NCI-H1105 treated with DMSO at 0.1 percent for 48 hours (cell line): ENCODE measurements at regions not wholly inside any gene's neighbourhood (a gene's known extent, or its start where the extent isn't known, plus 50 kb on each side); places are given as distances from the start of the nearest gene placed in this dataset.

ENCODE experiments used
- DNase-seq: peaks from one replicate; lab custom pipeline; 2025; lab: John Stamatoyannopoulos, UW

DNA sequence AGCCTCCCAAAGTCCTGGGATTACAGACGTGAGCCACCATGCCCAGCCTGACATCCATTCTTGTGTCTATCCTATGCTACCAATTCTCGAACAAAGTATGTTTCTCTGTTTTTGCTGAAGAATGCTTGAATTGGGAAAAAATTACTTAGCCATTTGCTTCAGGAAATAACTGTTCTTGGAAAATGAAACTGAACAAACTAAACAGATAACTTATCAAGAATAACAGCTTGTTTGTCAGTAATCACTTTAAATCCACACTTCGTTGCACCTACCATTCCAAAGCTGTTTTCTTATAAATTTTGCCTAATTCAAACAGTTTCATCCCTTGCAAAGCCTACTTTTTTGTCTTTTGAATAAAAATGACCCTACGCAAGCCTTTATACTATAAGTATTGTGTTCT lies 672.9 kb downstream of the SUCLG1 start:
- no peak for DNase-seq

DNA sequence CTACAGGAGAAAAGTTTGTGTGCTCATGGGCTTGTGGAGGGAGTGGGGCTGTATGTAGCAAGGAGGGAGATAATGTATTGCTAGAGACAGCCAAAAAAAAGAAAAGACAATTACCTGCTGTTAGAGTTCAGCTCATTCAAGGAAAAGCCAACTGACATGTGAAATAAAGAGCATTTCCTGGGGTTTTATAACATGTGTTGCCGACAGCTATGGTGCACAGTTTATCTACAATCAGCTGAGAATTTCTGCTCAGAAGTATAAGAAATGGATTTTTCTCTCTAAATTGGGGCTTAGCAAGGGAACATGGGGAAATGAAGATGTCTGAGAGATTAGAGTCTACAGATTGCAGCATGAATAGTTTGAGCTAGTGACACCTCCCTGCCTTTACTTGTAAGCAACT lies 674.1 kb downstream of the SUCLG1 start:
- no peak for DNase-seq

DNA sequence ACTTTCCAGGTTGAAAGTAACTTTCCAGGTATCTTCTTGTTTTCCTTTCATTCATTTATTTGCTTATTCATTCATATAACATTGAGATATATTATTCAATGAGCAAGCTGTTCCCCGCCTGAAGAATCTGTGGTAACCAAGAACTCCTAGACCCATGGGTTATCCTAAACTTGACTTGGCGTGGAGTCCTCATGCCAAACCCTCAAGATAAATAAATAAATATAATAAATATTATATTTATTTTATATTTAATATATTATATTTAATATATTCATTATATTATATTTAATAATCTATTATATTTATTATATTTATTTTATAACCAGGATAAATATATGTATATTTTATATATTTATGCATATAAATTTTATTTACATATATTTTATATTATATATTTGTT lies 674.8 kb downstream of the SUCLG1 start:
- DNase-seq, result no peak

DNA sequence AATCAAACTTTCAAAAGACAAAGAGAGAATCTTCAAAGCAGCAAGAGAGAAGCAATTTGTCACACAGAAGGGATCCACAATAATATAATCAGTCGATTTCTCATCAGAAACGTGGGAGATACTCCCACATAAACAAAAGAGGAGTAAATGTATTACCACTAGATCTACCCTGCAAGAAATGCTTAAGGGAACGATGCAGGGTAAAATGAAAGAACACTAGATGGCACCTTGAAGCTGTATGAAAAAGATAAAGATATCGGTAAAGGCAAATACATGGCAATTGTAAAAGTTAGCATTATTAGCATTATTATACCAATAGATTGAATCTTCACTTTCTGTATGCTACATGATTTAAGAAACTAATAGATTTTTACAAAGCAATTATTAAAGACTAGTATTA lies 677.0 kb downstream of the SUCLG1 start:
- DNase-seq, result no peak

- DNase-seq, result no peak
Observed at GRCh38 chr2:83764447-83765005, 694.6 kb downstream of the SUCLG1 start.

DNA sequence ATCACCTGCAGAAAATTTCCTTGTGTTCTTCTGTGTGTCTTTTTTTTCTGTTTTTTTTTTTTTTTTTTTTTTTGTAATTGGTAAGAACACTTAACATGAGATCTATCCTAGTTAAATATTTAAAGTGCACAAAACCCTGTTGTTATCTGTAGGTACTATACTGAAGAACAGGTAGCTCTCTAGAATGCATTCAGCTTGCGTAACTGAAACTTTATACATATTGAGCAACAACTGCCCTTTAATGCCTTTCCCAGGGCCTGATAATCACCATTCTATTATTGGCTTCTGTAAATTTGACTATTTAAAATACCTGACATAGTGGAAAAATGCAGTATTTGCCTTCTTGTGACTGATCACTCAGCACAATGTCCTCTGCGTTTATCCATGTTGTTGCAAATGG lies 701.8 kb downstream of the SUCLG1 start:
- no peak for DNase-seq

GRCh38 chr2:83756219-83756618 lies 702.9 kb downstream of the SUCLG1 start:
- no peak for DNase-seq

- no peak for DNase-seq
Observed at GRCh38 chr2:83747141-83747540, 711.9 kb downstream of the SUCLG1 start.

DNA sequence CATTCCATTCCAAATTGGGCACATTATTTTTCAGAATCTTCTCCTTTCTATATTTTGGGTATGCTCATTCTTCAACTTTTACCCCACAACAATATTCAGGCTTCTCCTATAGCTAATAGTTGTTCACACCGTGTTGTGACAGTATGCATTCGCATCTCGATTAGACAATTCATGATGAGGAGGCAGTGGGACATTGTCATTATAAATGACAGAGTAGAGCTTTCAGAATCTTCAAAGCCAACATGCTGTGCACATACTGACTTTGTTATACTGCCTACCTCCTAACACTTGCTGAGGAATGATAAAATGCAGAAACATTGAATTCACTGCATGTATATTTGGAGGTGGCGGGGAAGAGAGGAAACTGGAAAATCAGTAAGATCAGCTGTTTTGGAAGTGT lies 714.2 kb downstream of the SUCLG1 start:
- no peak for DNase-seq

- DNase-seq, result peak; percentile 48
Observed at GRCh38 chr2:83742117-83742782, 716.8 kb downstream of the SUCLG1 start.

GRCh38 chr2:83730223-83730622 lies 728.9 kb downstream of the SUCLG1 start:
- no peak for DNase-seq

- DNase-seq, result no peak
Observed at GRCh38 chr2:83725735-83726134, 733.3 kb downstream of the SUCLG1 start.

DNA sequence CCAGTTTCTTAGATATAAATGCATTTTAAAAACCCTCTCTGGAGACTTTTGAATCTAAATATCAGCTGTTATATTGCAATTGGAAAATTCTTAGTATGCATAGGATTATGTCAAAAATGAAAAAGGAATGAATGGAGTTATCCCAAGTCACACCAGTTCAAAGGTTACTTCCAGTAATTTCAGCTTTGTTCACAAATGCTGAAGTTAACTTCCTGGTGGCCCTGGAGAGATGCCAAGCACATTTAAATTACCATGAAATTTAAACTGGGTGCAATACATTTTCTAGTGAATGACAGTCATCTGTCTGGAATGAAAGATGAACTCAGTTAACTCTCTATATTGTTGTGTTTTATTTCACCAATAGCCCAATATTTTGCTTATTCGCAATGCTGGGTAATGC lies 753.9 kb downstream of the SUCLG1 start:
- no peak for DNase-seq

DNA sequence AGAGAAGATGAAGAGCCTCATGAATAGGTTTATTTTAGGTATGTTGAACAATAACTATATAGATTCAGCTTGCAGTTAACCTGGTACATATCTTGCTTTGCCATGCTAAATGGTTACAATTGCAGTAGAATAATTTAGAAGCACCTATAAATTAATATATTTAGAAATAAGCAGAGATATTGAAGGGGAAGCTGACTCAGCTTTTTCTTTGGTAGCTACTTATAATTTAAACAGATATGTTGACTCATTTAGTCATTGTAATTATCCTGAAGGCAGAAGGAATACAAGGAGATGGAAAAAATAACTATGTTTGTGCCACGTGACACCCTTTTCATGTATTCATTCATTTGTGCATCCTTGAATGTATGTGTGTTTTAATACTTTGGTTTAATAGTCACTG lies 755.5 kb downstream of the SUCLG1 start:
- no peak for DNase-seq

DNA sequence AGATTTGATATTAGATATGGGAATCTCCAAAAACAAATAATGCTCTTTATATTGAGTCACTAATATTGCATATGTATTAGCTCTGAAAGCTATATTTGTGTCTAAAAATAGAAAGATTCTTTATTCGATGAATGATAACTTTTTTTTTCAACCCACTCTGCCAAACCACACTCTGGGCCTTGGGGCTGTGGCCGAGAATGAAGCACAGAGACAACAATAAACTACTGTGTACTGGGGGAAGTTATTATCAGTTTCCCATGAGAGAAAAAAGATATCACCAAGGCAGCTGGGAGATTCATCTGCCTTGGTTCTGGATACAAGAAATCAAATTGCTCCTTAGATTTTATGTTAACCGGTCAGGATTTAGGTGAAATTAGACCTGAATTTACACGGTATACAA lies 762.2 kb downstream of the SUCLG1 start:
- no peak for DNase-seq

DNA sequence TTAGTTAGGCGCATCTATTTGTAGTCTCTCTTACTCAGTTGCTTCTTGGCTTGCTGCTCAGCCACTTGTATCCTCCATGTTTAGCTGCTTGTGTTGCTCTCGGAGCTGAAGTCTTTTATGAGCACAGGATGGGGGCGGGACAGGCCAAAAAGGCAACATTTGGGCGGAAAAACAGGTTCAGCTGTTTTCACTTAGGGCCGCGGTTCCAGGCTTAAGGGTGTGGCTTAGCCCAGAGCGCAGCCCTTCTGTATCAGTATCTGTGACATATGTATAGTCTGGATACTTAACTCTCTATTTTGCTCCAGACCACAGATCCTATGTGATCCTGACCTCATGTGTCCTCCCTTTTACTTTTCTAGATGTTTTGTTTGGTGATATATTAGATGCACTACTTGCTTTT lies 763.5 kb downstream of the SUCLG1 start:
- no peak for DNase-seq

DNA sequence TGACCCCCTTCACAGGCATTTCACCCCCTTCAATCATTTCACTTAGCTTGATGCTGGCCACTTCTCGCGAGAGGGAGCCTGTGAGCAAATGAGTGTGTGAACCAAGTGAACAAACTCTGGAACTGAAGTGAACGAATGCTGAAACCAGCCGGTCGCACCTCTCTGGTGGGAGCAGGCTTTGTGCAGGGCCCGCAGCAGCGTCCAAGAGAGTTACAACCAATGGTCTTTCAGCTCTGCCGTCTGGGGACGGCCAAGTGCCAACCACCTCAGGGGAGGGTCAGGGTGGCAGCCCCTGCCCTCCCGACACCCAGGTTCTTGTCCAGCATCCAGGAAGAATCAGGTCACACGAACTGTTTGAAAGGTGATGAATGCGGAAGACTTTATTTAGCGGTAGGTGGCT lies 764.0 kb downstream of the SUCLG1 start:
- DNase-seq, result no peak

DNA sequence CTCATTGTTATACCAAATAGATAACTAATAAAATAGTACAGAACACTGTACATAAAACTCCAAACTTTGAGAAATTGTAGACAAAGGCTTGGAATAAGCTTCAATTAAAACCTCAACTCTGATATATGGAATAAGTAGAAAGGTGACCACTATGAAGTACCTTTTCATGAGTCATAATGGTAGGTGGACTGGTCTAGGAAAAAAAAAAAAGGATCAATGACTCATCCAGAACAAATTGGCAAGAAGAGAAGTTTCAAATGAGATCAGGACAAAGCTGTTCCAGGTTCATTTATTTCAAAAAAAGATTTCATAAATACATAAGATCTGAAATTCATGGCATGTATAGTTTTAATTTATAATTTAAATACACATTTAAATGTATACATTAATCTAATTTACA lies 769.7 kb downstream of the SUCLG1 start:
- DNase-seq, result no peak

GRCh38 chr2:83686863-83687262 lies 772.2 kb downstream of the SUCLG1 start:
- DNase-seq, result no peak

DNA sequence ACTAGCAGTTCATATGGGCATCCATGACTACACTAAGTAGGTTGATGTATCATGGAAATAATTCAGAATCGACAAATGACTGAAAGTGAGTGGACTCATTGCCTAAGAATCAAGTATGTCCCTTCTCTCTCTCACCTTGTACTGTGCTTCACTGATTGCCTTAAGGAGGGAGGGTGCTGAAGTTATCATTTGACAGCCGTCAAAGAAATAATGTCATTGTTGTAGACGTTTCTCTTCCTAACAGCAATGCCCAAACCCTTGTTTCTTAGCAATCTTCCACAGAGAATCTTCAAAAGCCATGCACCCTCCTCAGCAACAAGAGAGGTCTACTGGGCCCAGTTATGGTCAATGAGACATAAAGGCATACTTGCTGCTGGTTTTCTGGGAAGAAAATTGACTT lies 785.0 kb downstream of the SUCLG1 start:
- DNase-seq, result no peak

- DNase-seq, result no peak
Observed at GRCh38 chr2:83665894-83666293, 793.2 kb downstream of the SUCLG1 start.

DNA sequence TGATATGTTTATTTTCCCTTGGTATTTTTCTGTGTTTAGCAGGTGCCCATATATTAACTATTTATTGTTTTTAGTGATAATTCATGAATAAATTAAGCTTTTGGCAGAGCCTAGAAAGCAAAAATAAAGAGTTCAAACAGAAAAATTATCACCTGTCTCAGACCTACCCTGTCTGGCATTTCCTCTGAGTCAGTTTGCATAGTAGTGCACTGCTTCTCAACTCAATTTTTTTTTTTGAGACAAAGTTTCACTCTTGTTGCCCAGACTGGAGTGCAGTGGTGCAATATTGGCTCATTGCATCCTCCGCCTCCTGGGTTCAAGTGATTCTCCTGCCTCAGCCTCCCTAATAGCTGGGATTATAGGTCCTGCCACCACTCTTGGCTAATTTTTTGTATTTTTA lies 793.9 kb downstream of the SUCLG1 start:
- DNase-seq, result no peak

- no peak for DNase-seq
Observed at GRCh38 chr2:83661711-83662110, 797.4 kb downstream of the SUCLG1 start.

DNA sequence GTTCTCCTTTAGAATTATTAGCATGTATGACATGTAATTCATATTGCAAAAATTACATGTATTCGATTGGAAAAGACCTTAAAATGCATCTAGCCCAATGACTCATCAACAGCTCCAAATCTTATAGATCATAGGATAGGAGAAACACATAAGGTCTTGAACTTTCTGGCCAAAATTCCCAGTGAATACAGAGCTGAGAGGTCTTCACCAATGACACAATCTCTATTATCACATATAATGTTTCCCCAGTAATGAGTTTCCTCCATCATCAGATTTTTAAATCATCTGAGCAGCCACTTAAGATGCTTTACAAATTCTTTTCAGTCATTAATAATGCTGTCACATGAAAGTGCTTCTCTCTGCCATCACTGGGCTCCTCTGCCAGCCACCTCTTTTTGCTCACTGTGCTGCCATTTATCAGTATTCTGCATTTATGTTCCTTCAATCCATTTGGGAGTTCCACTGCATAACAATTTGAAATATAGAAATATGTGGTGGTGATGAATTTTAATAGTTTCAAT lies 804.9 kb downstream of the SUCLG1 start:
- DNase-seq, result no peak
